GM18508 (cell line): ENCODE measurements at regions not wholly inside any gene's neighbourhood (a gene's known extent, or its start where the extent isn't known, plus 50 kb on each side); places are given as distances from the start of the nearest gene placed in this dataset.

Experiments used
- ATAC-seq: cut with Tn5 transposase; IDR thresholded peaks from one replicate; pipeline ENCODE4 v1.9.1; 2021; ENCODE audit warnings: moderate number of reproducible peaks; ENCODE audit not compliant: insufficient read depth, unreplicated experiment

DNA sequence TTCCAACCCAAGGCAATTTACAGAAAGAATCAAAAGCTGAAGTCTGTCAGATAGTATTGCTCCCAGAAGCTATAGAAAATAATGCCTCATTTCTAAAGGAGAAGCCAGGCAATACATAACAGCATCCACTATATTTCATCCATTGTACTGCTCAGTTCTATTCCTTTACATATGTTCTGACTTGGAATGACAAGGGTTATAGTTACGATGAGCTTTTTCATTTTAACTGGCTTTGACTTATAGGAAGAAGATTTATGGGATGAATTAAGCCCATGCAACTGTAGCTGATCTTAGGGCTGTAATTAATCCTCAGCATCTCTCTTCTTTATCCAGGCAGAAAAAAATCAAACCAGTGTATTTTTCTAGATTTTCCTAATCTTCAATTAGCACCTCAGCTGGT, 676.3 kb upstream of the CCDC54 start:
- no peak for ATAC-seq

DNA sequence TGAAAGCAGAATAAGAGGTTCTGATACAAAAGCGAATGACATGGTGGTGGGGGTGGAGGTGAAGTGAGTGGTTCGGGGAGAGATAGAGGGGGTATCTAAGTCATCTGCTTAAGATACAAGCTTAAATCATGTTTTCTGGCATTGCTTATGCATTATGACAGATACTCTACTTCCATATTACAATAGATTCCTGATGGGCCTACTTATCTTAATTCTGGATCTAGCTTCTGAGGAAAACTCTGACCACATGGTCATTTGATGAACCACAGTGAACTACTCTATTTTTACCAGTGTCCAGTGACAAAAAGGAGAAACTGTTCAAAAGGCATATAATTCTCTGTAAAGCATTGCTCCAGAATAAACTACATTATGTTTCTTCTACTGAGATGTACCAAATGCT, 673.7 kb upstream of the CCDC54 start:
- no peak for ATAC-seq

DNA sequence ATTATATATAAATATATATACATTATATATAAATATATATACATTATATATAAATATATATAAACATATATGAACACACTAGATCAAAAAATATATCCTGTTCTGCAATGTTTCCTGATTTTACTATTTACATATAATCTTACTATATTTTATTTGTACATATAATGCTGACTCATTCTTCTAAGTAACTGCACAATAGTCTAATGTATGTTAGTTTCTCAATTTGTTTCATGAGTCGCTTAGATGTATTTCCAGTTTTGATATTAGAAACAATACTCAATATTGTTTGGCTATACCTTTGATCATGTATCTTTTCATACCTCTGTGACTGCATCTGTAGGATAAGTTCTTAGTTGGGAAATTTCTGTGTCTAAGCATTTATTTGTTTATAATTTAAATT, 669.9 kb upstream of the CCDC54 start:
- no peak for ATAC-seq

DNA sequence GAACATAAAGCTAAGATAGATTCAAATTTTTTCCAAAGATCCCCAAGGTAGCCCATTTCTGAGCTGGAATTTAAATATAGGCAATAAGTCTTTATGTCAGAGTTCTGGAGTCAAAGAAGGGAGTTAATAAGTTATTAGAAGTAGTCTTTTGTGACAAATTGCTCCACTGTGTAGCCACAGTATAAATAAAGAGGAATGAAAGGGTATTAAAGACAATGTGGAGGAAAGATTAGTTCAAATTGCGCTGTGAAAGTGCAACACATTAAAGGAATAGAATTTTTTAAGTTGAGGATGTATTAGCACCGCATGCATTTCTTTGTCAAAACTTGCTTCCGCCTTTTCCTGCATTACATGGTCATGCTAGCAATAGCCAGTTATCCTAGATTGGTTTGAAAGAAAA, 666.6 kb upstream of the CCDC54 start:
- ATAC-seq, result no peak

DNA sequence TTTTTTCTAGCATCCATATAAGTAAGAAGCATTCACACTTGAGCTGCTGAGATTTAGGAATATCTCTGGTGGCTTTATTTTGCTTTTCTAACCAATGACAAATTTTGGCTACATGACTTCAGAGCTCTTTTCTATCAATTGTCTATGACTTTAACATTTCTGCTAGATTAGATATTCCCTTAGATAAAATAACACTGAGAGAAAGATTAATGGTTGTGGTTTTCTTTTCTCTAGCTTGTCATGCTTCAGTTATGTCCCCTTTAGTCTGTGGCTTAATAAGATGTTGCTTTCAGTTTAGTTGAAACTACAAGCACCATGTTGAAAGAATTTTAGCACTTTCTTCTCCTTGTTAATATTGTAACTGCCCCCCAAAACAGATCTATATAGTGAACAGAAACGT, 665.6 kb upstream of the CCDC54 start:
- no peak for ATAC-seq

DNA sequence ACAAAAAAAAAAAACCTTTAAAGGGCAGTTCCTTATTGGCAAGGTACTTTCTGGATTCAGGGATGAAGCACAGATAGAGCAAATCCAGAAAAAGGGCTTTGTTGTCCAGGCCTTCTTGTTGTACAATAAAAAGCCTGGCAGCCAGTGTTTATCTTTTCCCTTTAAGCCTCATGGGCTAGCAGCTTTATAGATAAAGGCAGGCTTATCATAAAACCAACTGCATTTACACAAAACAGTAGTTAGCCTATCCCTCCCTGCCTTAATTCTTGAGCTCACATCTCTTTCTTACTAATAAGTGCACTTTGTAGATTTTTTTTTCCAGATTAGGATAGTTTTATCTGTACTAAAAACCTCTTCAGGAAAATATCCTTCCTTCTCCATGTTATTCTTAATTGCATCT, 662.8 kb upstream of the CCDC54 start:
- ATAC-seq, result no peak

DNA sequence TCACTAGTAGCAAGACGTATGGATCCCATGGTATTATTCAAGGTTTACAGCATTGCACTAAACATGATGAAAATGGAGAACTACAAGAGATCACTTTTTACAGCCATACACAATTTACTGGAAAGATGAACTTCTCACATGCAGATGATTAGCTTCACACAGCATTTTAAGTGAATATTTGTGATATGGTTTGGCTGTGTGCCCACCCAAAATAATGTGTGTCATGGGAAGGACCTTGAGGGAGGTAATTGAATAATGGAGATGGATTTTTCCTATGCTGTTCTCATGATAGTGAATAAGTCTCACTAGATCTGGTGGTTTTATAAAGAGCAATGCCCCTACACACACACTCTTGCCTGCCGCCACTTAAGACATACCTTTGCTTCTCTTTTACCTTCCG, 662.0 kb upstream of the CCDC54 start:
- no peak for ATAC-seq

DNA sequence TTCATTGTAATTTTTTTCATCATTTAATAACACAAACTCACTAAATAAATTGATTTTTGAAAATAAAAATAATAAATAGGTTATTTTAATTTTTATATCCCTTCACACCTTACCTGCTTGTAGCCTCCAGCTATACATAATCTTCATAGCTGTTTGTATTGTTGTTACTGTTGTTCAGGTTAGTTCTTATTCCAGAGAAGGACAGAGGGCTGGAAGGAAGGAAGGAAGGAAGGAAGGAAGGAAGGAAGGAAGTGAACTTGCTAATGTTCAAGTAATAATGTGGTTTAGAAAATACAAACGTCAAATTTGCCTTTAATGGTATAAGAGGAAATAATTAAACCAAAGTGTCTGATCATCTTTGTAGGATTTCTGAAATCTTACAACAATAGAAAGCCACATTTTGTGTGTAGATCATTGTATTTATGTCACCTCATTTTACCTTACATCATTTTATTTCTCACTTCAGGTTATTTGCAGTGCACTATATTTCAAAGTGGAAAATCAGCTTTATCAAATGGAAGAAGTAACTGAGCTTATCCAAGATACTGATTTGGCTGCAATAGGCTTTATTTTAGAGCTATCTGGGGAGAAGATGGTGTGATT, 660.0 kb upstream of the CCDC54 start:
- no peak for ATAC-seq

DNA sequence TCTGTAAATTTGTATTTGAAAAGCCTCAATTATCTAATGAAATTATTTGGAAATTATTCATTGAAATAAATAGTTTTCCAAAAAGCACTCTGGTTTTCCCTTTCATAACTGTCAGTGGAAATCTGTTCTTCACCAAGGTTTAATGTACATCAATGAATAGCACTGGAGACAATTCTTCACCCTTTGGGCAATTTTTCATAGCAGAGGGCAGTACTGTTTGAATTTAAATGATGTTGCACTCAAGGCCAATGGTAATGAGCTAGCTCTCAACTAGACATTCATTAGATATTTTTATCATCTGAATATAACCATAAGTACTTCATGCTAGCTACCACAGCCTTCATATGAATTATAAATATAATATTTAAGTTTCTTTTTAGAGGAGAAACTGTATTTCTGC, 658.2 kb upstream of the CCDC54 start:
- ATAC-seq, result no peak

DNA sequence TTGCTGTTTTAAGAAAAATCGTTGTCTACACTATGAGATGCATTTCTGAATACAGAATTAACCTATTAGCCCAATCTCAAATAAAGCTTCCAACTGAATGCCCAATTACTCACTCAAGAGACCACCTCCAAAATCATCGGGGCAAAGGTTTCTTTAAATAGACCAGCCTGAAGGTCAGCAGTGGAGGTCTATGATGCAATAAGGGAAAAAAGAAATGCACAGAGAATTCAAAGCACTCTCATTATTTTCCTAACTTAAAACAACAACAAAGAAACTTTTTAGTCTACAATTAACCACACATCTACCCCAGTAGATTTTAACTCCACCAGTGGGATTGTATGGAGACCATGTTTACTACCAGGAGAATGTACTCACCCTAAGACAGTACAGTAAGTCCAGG, 657.7 kb upstream of the CCDC54 start:
- ATAC-seq, result no peak

DNA sequence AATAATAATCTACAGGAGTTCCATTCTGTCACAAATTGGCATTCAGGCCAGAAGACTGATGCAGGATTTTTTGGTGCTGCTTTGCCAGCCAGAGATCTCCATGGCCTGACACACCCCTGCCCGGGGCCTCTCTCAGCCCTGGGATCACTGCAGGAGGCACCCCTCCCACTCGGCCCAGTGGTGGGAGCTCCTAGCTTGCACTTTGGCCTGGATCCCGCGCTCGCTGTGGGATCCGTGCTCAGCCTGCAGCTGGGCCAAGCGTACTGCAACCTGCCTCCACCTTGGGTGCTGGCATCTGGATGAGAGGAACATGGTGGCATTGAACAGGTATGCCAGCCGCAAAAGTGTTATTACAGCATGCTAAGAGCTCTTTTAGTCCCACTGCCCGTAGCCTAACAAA, 656.7 kb upstream of the CCDC54 start:
- no peak for ATAC-seq

DNA sequence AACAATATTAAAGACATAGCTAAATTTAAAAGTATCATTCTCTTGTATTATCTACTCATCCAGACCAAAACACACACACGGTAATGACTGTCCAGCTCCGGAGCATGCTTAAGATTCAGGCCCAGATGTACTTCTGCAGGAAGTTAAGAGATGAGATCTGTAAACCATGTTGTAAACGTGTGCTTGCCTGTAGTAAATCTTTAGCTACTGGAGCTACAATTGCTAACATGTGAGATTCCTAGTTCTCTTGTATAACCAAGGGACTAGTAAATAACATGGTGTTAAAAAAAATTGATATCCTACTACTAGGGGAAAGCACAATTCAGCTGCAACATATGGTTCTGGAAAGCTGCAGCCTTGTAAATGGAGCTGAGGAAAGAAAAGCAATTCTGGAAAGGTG, 651.7 kb upstream of the CCDC54 start:
- no peak for ATAC-seq

DNA sequence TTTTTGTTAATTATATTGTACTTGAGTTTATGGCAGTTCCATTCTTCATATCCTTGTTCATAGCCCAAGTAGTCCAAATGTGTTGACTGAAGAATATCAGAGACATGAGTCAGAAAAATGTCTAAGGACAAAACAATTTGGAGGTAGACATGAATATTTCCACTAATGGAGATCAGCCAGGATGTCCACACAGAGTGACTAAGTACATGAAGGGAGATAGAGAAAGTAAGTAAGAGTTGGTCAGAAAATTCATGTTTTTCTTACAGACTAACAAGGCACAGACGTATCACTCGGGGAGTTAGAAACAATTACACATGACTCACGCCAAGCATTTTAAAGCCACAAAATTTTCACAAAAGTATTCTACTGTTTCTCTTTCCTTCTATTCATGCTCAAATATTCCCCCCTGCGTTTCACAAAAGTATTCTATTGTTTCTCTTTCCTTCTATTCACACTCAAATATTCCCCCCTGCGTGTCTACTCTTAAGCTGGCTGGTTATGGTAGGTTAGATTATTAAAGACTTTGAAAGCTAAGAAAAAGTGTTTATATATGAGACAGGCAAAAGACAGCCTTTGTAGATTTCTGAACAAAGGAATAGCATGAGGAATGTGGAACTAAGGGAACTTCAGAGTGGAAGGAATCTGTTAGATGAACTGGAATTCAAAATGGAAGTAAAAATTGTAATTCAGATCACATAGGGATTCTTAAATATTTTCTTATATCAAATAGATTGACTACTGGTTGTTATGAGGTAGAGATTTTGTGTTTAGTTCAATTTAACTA, 648.7 kb upstream of the CCDC54 start:
- ATAC-seq, result no peak

DNA sequence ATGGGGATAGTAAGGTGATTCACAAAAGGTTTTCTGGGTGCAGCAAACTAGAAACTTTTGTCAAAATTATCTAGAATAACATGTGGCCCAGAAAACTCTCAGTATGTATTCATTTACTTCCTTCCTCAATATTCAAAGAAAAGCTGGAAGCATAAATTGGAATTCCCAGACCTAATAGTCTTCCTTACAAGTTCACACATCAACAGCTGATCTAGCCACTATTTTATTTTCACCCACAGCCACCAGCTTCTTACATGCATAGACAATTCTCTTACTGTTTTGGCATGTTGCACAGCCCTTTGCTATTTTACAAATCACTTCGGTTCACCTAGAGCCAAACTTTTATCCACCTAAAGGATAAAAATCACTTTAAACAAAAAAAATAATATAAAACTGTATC, 647.8 kb upstream of the CCDC54 start:
- no peak for ATAC-seq

DNA sequence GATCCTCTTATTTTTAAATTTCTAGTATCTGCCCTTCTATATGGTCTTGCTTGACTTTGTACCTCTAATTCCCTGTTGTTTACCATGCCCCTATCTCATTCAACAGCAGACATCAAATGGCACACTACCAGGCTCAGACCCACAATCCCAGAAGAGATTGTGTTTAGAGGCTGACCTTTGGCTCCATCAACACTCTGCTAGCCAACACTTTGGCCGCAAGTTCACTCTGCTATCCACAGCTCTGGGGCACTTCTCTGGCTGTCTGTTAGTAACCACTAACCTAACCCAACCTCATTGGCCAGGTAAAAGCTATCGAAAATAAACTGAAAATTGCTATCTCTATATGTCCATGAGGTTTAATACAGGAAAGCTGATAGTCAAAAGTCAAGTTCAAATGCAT, 646.0 kb upstream of the CCDC54 start:
- ATAC-seq, result no peak

DNA sequence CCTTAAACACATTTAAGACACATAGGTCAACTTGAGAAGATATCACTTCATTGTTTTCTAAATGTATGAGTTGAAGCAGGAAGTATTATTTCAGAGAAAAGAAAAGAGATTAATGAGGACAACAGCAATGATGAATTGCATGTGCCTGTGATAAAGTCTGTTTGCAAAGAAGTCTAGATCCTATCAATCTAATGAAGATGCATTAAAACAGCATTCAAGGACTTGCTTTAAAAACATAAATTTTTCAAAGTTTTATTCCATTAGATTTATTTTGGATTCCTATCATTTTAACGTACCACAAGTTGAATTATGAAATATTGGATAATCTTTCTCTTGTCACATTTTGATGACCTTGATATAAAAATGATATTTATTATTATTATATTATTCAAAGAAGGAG, 642.5 kb upstream of the CCDC54 start:
- no peak for ATAC-seq

DNA sequence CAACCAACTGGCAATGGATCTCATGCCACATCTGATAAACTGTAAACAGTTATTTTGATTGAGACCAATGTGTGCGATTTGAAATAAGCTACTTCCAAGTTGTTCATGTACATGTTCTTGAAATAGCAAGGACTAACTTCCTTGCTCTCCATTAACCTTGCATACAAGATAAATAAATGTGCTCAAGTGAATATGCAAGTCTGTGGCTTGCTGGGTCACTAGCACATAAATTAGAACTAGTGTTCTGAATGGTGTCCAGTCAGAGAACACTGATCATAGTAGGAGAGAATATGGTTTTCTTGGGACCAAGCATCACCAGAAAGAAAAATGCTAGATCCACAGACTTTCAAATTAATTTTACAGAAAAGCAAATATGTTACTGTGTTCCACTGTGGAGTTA, 640.0 kb upstream of the CCDC54 start:
- no peak for ATAC-seq

DNA sequence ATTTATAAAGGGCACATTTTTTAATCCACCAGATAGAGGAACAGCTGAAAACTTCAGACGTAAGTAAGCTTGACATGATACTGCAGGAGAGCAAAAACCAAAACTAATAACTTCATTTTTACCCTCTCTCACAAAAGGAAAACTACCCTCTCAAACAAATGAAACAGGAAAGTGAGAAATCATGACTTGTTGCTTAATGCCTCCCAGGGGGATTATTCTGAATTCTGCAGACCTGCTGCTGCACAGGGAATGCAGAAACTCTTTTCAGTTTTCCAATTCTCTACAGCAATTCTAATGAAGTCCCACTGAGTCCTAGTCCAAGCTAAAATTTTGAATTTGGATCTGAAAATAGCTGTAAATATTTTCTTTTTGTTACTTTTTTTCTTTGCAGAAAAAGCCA, 637.1 kb upstream of the CCDC54 start:
- ATAC-seq, result no peak

DNA sequence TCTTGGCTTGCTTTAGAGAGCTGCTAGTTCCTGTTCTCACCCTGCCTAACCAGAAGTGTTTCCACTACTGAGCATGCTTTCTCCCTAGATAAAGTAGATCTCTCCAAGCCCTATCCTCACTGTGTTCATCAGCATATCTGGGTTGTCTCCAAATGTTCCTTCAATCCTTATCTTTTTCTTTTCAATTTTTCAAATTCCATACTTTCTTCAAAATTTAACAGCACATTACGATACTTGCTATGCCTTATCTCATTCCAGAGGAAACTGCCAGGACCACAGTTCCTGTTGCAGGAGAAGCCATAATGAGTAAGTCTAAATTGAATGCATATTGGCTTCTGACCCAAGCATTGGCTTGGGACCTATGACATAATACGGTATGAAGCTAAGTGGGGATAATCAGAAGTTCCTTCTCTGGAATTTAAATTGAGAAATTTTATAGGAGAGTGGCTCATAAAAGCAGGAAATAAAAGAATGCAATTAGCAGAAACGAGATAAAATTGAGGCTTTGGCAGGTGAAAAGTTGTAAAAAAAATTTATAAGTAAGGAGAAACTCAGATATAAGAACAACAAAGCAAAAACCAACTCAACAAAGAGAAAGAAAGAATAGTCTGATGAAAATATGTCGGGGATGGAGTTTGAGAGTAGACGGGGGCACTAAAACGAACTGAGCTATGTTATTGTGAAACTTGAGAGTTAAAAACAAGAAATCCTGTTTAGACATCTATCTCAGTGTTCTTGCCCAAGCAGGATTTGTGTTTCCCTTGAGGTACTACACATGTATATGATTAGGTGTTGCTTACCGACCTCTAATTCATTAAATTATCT, 631.7 kb upstream of the CCDC54 start:
- no peak for ATAC-seq

DNA sequence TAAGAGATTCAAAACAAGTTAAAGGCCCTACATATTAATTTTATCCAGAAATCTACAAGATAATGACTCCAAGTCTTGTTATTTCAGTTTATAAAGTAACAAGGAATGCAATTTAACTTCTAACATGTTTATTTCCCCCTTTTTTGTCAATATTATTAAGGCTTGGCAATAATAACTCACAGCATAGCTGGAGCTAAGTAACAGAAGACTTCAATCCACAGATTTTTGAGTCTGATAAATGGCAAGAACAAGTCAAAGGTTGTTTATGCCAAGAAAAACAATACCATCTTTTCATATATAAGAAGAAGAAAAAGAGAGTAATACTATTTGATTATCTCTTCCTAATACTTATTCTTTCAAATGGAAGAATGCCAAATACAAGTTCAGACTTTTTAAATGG, 631.0 kb upstream of the CCDC54 start:
- no peak for ATAC-seq

DNA sequence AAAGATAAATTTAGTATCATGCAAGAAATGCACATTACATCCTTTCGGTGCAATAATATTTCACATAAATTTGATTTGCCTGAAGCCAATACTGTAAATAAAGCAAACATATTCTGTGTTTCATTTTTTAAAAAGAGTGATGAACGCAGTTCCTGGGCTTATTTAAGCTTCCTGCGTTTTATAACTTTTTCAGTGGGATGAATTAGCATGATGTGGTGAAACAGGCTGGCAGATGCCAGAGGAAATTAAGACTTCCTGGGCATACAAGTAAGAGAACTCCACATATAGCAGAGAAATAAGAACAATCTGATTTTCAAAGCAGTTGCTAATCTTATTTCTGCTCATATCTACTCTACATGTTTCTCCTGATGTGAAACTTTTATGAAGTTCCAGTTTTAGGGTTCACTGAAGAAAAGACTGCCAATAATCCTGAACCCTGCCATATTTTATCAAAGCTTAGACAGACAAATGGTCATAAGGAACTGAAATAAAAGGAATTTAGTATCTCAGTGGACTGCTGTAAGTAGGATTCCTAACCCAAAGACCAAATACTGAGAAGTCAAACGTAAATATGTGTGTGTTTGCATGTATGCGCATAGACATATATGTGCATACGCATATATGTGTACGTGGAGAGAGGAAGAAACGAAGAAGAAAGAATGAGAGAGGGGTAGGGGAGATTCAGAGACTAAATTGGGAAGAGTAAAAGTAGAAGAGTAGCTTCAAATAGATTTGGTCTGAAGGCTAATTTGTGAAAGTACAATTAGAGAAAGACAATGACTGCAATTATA, 628.6 kb upstream of the CCDC54 start:
- ATAC-seq, result no peak
